Heart right ventricle (tissue), 16 donors: ENCODE measurements at regions not wholly inside any gene's neighbourhood (a gene's known extent, or its start where the extent isn't known, plus 50 kb on each side); places are given as distances from the start of the nearest gene placed in this dataset.
"Not testable (repeated sequence)": the region's sequence is repeated elsewhere in the genome, so short reads cannot be mapped to it uniquely, and the experiment has no call there.

Experiments
- ATAC-seq, 8 donors: fragments of 200-7000 bp; cut with Tn5 transposase; one replicate each; pipeline ENCODE4 v1.9.1; 2020; ENCODE audit warnings: mild to moderate bottlenecking in 8 of 8, moderate library complexity in 8 of 8, moderate number of reproducible peaks in 1 of 8
- DNase-seq, 2 donors: peaks; one replicate each; pipeline ENCODE4 v3.0.0-alpha.2; 2020
- H3K27ac ChIP-seq, 10 donors: fragments of 200-600 bp; sonication (generic) in 2 of 10; one replicate each; pipeline versions ENCODE4 v1.5.0 to v1.8.0; 2020 to 2022; ENCODE audit warnings: mild to moderate bottlenecking in 3 of 10
- H3K27me3 ChIP-seq, 7 donors: fragments of 200-600 bp; one replicate each; pipeline ENCODE4 v1.8.0; 2021 to 2022; ENCODE audit warnings: mild to moderate bottlenecking in 2 of 7
- H3K36me3 ChIP-seq, 9 donors: fragments of 200-600 bp; sonication (generic) in 1 of 9; one replicate each; pipeline versions ENCODE4 v1.5.0 to v1.8.0; 2020 to 2022; ENCODE audit warnings: mild to moderate bottlenecking in 2 of 9
- H3K4me1 ChIP-seq, 9 donors: fragments of 200-600 bp; sonication (generic) in 1 of 9; one replicate each; pipeline versions ENCODE4 v1.5.0 to v1.8.0; 2020 to 2022; ENCODE audit warnings: mild to moderate bottlenecking in 4 of 9
- H3K4me3 ChIP-seq, 10 donors: fragments of 200-600 bp; sonication (generic) in 2 of 10; one replicate each; pipeline versions ENCODE4 v1.5.0 to v1.8.0; 2020 to 2022; ENCODE audit warnings: mild to moderate bottlenecking in 7 of 10, moderate library complexity in 2 of 10
- H3K9me3 ChIP-seq, 11 donors: fragments of 200-600 bp in 10 of 11; sonication (generic) in 2 of 11; one replicate each; pipeline versions ENCODE4 v1.5.0 to v1.8.0; 2013 to 2022; ENCODE audit warnings: mild to moderate bottlenecking in 2 of 11, control low read depth in 1 of 11, moderate library complexity in 1 of 11
- CTCF ChIP-seq, 9 donors: fragments of 200-600 bp; sonication (generic) in 2 of 9; IDR thresholded peaks; one replicate each; pipeline versions ENCODE4 v1.5.0 to v1.8.0; 2021 to 2022; ENCODE audit warnings: antibody characterized with exemption in 9 of 9, mild to moderate bottlenecking in 5 of 9, moderate library complexity in 1 of 9
- WGBS, 2 donors: extraction: QIAGEN DNeasy Blood & Tissue Kit; methylation state at CpG; one replicate each; pipeline ENCODE4 v1.1.7; 2013; ENCODE audit warnings: inconsistent platforms in 1 of 2; 5-methylcytosine and 5-hydroxymethylcytosine counted together
- intact Hi-C, 10 donors: fragments of 100-400 bp; cut with DNase I; formaldehyde crosslinking; loops; one replicate each; pipeline versions ENCODE4 v1.11.1 to v1.14.2; 2022
- donor health status: Arrhythmogenic right ventricular cardiomyopathy.
- donor health status: ischemic (EF 13 %, LVEDD 7.1; RV severe dilation, severe dysfunction).
- donor health status: healthy with polysubstance abuse.
- donor health status: DM: no; HTN: yes; CAD: no.
- donor health status: DM: no; HTN: no; CAD: no.
- donor health status: ischemic (EF 25% LVEDD 6.9; RV normal size, moderate dysfunction).
- donor health status: ischemic (EF 25% LVEDD 5.7; RV mildly dilated, moderate dysfunction).
- donor health status: healthy.
- donor health status: DM: yes; HTN: yes; CAD: no.
- donor health status: Ischemic cardiomyopathy.
- donor health status: ischemic (EF 35%, LVEDD 5.7; RV mildly dilated, moderate dysfunction).
- donor health status: nonischemic (EF 11% LVEDD 7.7; RV severe dilation, severe dysfunction).
- donor health status: DM: yes; HTN: yes; CAD: no.
- donor health status: PGD.
- donor health status: ischemic (EF 29% LVEDD 5.4; RV normal size, mild dysfunction).
- donor health status: nonischemic (EF 23%, LVEDD 6.1; RV moderate dilation, normal function).

GRCh38 chr2:89957236-89957635 lies 1265.8 kb downstream of the RPIA start:
- not testable (repeated sequence) for H3K27me3 ChIP-seq

GRCh38 chr2:89959729-89960378 lies 1268.4 kb downstream of the RPIA start:
- ATAC-seq, H3K27me3 ChIP-seq, DNase-seq, H3K36me3 ChIP-seq, H3K4me1 ChIP-seq, H3K4me3 ChIP-seq, H3K9me3 ChIP-seq, intact Hi-C loops, H3K27ac ChIP-seq: not testable (repeated sequence)
- 86 to 100% methylated on average over 1 to 2 of the region's 3 CpGs for WGBS, 2 donors

More at GRCh38 chr2:89957236-89957635, 1265.8 kb downstream of the RPIA start:
- H3K9me3 ChIP-seq, H3K4me1 ChIP-seq, H3K36me3 ChIP-seq, H3K4me3 ChIP-seq, ATAC-seq, intact Hi-C loops, DNase-seq, H3K27ac ChIP-seq: not testable (repeated sequence)
- WGBS, 2 donors = 75 to 76% methylated on average over 3 of the region's 3 CpGs
- peak in 2 of 9 donors; percentile 13 to 23 for TF ChIP-seq CTCF (IDR thresholded peaks at IDR 0.05)

- H3K4me1 ChIP-seq, intact Hi-C loops, H3K36me3 ChIP-seq, H3K4me3 ChIP-seq, H3K9me3 ChIP-seq, DNase-seq, H3K27ac ChIP-seq, H3K27me3 ChIP-seq, ATAC-seq: not testable (repeated sequence)
- no CpG with 5 or more reads among the region's 2 CpGs for WGBS, 2 donors
These were observed 1269.1 kb downstream of the RPIA start for GRCh38 chr2:89960570-89960969.

GRCh38 chr2:89968567-89968966 lies 1277.1 kb downstream of the RPIA start:
- H3K27me3 ChIP-seq, intact Hi-C loops, H3K4me3 ChIP-seq, DNase-seq, H3K9me3 ChIP-seq, H3K4me1 ChIP-seq, H3K36me3 ChIP-seq, ATAC-seq, H3K27ac ChIP-seq: not testable (repeated sequence)
- 25 to 43% methylated on average over 3 of the region's 3 CpGs for WGBS, 2 donors

GRCh38 chr2:89969190-89969589 lies 1277.7 kb downstream of the RPIA start:
- intact Hi-C loops, ATAC-seq: not testable (repeated sequence)
- 47 to 59% methylated on average over 4 of the region's 4 CpGs for WGBS, 2 donors

GRCh38 chr2:89973849-89974248 lies 1282.4 kb downstream of the RPIA start:
- WGBS, 2 donors = 85 to 87% methylated on average over 3 of the region's 3 CpGs
- H3K27ac ChIP-seq, H3K27me3 ChIP-seq, DNase-seq, H3K9me3 ChIP-seq, H3K4me1 ChIP-seq, H3K36me3 ChIP-seq, ATAC-seq, H3K4me3 ChIP-seq, intact Hi-C loops: not testable (repeated sequence)

More at GRCh38 chr2:89969190-89969589, 1277.7 kb downstream of the RPIA start:
- H3K27ac ChIP-seq, DNase-seq, H3K4me3 ChIP-seq, H3K36me3 ChIP-seq, H3K27me3 ChIP-seq, H3K9me3 ChIP-seq, H3K4me1 ChIP-seq: not testable (repeated sequence)

GRCh38 chr2:89979826-89980537 lies 1288.5 kb downstream of the RPIA start:
- H3K4me3 ChIP-seq, H3K4me1 ChIP-seq, H3K27me3 ChIP-seq, H3K27ac ChIP-seq, H3K9me3 ChIP-seq, H3K36me3 ChIP-seq, ATAC-seq, intact Hi-C loops, DNase-seq: not testable (repeated sequence)
- 52 to 62% methylated on average over 2 of the region's 2 CpGs for WGBS, 2 donors

- H3K27me3 ChIP-seq, H3K27ac ChIP-seq, H3K4me1 ChIP-seq, H3K4me3 ChIP-seq, H3K36me3 ChIP-seq, H3K9me3 ChIP-seq, ATAC-seq, DNase-seq, intact Hi-C loops: not testable (repeated sequence)
- 49 to 52% methylated on average over 4 of the region's 4 CpGs for WGBS, 2 donors
These were observed 1290.8 kb downstream of the RPIA start for GRCh38 chr2:89982246-89982645.

GRCh38 chr2:89985650-89986049 lies 1294.2 kb downstream of the RPIA start:
- H3K27me3 ChIP-seq, H3K4me3 ChIP-seq, DNase-seq, intact Hi-C loops, H3K27ac ChIP-seq, H3K4me1 ChIP-seq, ATAC-seq, H3K9me3 ChIP-seq, H3K36me3 ChIP-seq: not testable (repeated sequence)
- WGBS, 2 donors = no CpG with 5 or more reads among the region's 3 CpGs

- H3K27ac ChIP-seq, H3K4me1 ChIP-seq, H3K27me3 ChIP-seq, ATAC-seq, intact Hi-C loops, DNase-seq, H3K9me3 ChIP-seq, H3K4me3 ChIP-seq, H3K36me3 ChIP-seq: not testable (repeated sequence)
- 69 to 75% methylated on average over 4 of the region's 4 CpGs for WGBS, 2 donors
These were observed 1295.1 kb downstream of the RPIA start for GRCh38 chr2:89986532-89986931.
